GM21526 (cell line): ENCODE measurements at regions not wholly inside any gene's neighbourhood (a gene's known extent, or its start where the extent isn't known, plus 50 kb on each side); places are given as distances from the start of the nearest gene placed in this dataset.

ENCODE experiments used
- ATAC-seq: cut with Tn5 transposase; IDR thresholded peaks from one replicate; pipeline ENCODE4 v1.9.1; 2021; ENCODE audit warnings: moderate library complexity; ENCODE audit not compliant: unreplicated experiment, low FRiP score

DNA sequence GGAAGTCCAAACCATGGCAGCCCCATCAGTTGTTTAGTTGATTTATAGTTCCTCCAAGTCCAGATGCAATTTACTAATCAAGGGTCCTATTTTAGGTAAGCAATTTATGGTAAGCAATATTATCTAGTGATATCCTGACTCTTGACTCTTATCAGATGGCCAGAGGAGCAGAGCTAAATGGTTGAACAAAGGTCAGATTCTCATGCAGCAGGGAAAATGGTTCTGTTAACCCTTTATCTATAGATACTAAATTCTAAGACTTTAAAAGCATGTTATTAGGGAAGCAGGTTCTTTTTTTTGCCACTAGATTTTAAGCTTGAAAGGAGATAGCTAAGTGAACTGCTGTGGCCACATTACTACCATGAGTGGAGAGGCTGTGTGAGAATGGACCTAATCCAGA is 427.1 kb upstream of the FBXO33 start:
- ATAC-seq: no peak

DNA sequence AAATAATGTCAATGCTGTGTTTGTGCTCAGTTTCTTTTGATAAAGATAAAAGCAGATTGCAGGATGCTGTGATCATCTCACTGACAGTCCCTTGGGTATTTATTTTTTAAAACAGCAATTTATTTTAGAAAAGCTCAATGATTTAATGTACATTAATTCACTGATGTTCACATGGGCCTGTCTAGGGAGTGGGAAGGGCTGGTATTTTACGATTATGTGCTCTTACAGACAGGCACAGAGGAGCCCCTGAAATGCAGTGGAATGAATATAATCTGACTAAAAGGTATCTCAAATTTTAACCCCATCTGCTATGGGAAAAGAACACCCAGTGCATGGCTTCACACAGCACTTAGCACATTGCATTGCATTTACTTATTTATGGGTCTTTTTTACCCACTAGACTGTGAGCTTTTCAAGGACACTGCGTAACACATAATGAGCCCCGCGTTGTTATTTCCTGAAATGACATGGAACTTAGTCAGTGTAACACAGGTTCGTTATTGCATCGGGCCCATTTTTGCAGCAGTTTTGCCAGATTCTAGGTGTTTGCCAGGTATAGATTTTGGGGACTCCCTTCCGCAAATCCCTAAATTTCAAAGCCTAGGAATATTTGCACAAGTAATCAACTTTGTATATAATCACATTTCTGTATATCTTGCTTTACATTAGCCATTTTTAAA is 425.3 kb upstream of the FBXO33 start:
- no peak for ATAC-seq

DNA sequence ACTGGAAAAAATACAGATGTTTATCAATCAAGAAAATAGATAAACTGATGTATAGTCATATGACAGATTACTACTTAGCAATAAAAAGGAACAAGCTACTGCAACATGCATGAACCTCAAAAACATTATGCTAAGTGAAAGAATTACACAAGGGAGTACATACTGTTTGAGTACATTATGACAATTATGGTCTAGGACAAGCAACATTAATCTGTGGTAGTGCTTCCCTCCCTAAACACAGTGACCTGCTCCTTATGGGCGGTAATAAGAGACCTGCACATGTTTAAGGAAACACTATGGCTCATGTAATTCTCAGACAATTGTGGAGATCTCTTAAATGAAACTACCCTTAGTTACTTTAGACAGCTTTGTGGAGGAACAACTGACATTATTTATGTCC is 421.2 kb upstream of the FBXO33 start:
- no peak for ATAC-seq

DNA sequence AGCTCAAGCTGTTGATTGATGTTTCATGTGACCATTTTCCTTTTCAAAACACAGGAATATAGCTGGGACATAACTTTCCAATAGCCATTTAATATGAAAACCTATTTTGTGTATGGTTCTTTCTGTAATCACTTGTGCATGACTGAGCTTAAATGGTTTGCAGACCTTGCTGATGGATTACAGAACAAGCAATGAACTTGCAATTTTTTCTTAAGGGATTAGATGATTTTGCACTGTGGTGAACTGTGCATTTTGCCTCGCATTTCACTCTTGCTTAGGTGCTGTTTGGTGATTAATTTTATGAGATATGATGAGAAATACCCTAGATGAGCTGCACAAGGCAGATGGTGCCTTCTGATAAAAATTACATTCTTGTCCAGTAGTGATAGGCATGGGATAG is 419.0 kb upstream of the FBXO33 start:
- ATAC-seq: no peak

DNA sequence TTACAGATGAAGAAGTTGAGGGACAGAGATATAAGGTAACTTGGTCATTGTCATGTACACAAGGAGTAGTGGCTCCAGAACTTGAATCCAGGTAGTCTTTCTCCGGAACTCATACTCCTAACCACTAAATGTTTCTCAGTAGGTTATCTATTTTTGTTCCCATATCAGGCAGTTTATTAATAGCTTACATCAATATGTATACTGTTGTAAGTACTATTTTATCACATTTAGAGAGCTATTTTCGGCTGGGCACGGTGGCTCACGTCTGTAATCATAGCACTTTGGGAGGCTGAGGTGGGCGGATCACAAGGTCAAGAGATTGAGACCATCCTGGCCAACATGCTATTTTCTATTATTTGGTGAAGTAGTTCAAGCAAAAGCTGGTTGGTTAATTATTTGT is 415.6 kb upstream of the FBXO33 start:
- no peak for ATAC-seq

DNA sequence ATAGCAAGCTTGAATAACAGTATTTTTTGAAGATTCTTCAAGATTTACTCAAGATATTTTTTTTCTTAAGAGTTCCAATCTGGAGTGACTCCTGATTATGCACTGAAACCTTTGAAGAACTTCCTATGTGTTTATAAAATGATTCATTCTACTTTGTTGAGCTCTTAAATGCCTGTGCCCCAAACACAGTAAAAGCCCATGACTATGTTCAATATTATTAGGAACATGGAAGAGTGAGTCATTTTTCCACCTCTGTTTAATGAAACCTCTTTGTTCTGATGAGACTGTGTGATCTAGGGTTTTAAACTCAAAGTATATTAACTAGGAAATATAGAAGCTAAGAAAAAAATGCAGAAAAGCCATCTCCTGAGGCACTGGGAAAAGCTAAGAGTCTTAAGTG is 415.0 kb upstream of the FBXO33 start:
- ATAC-seq: no peak

DNA sequence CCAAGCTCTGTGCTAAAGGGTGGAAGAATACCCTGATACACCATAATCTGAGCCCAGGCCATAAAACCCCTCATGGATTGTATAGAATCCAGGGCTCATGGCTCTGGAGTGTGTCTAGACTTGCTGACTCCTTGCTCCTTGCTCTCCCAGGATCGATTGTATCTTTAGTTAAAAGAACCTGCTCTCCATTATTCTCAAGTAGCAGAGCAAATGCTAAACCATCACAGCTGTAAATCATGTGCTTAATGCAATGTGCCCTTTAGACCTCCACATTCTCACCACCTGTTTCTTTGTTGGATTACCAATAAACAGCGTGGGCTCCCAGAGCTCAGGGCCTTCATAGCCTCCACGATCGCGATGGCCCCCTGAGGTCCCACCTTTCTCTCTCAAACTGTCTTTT is 411.6 kb upstream of the FBXO33 start:
- no peak for ATAC-seq

DNA sequence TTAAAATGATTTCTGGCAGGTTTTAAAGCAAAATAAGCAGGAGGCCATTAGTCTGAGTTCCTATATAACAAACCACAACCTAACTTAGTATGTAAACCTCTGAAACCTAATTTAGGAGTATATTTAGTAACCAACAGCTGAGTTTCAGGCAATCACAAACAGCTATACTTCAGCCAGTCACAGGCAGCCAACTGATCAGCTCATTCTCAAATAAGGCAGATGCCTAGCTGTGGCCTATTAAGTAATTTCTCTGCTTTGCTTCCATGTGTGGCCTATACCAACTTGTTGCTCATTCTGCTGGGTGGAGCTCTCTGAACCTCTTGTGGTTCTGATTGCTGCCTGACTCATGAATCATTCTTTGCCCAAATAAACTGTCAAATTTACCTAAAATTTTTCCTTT is 408.9 kb upstream of the FBXO33 start:
- peak; percentile 65 for ATAC-seq

DNA sequence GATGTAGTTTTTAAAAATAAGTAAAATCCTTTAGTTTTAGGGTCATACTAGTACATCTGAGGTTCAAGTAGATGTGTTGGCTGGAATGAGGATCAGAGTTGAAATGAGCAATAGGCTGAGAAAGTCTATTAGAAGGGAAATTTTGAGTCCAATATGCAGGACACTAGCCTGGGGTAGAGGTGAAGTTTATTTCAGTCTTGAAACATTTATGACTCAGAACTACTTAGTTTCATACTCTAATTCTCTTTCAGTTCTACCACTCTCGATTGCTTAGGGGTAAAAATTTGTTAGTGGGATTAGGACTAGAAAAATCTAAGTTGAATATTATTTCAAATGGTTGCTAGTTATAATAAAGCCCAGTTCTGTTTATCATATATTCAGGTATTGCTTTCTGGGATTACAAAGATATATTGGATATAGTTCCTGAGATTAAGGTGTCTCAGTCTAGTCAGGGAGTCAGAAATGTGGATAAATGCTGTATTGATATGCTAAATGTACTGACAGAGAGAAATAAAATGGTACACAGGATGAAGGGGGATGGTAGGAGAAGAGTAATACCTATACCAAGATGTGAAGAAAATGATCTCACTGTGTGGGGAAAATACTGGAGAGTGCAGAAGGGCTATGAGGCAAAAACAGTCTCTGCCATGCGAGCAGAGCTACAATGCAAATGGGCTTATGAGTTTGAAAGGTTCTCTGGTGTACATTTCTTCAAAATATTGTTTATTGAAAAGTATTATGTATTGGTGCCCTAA is 395.8 kb upstream of the FBXO33 start:
- ATAC-seq: peak; percentile 93

DNA sequence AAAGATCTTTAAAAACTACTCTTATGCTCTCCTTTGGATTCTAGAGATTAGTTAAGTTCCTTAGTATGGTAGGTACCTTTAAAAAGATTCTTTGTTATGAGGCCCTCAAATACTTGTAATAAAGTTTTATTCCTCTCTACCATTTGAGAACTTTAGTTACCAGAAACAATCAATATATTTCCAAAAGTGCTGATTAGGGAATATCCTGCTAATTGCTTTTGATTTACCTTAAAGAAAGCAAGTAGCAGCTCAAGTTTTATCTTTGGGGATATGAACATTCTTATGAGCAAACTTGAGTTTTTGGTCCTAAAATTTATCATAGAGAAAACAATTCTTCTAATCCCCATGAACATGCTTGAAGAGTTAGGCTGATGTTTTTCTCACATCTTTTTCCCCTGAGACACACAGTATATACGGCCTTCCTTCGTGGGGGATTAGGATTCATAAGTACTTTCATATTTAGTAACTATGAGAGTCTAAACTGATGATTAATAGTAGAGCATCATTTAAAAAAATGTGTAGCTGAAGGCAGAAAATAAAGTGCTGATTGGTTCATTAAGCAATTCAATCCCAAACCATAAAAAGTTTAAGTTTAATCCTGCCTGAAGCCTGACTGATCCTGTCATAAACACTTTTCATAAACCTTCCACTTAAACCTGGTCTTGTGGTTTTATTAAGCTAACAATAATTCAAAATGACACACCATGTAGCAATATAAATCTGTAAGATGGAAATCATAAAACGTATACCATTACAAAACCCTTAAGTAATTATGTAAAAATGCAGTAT is 380.5 kb upstream of the FBXO33 start:
- no peak for ATAC-seq

DNA sequence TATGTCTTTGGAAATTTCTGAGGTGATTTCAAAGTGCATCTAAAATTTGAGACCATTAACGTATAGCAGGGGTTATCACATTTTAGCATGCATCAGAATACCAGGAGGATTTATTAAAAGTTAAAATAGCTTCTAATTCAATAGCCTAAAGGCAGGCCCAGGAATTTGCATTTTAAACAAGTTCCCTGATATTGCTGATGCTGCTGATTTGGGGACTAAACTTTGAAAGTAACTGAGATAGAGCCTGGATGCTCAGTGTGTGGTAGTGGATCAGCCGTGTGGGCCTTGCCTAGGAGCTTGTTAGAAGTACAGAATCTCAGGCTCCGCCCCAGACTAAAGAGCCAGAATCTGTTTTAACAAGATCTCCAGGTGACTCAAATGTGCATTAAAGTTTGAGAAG is 375.0 kb upstream of the FBXO33 start:
- ATAC-seq: no peak

DNA sequence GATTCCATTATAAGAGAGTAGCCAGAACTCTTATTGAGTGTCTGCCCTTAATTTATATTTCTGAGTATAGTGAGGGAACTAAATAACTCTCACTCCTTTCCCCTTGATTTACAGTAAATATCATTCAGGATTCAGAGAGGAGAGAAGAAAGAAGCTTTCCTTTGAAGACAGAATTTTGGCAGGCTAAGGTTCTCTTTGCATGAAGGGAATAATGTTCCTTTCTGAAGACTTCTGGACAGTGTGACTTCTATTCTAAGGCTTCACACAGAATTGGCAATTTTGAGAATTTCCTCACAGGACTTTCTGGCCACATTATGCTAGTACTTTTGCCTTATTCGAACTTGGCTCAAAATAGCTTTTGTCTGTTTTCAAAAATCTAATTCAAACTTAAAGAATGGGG is 352.2 kb upstream of the FBXO33 start:
- ATAC-seq: no peak

DNA sequence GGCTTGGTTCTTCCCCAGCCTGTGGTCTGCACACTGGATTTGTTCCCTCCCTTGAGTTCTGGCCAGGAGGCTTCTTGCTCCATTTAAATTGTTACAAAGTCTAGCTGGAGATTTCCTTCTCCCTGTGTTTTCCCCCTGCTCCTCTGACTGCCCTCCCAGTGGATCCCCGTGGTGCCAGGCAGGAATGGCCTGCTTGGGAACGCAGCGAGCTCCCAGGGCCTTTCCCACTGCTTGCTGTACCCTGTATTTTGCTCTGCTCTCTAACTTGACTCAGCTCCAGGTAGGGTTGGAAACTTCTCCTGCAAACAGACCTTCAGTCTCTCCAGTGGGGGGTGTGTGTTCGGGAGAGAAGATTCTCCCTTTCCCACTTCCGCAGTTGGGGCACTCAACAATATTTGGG is 349.2 kb upstream of the FBXO33 start:
- ATAC-seq: no peak

DNA sequence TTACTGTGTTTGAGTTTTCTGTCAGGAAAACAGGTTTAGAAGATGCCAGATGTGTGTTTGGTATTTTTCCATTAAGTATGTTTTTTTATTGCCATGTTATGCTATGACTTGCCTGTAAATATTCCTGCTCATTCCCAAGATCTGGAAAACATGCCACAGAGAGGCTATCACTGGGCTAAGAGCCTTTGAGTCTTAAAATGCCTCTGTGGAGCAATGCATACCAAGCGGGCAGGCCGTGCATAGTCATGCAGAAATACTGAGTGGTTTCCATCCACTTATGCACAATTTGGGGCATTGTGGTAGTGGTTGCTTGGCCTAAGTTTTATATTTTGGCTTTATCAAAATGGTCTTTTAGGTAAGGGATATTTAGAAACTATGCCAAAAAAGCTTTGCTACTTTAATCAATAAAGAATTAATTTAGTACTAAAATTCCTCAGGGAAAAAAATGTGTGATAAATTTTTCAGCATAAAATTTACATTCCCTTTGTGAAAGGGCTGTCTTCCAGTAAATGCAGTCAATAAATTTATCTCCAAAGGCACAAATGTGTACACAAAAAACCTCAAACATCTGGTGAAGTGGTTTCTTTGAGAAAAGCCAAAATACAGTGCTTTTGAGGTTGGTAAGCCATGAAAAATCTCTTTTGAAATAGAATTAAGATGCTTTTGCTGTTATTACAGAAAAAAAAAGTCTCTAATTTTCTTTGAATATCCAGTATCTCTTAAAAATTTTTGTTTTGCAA is 341.3 kb upstream of the FBXO33 start:
- ATAC-seq: no peak

DNA sequence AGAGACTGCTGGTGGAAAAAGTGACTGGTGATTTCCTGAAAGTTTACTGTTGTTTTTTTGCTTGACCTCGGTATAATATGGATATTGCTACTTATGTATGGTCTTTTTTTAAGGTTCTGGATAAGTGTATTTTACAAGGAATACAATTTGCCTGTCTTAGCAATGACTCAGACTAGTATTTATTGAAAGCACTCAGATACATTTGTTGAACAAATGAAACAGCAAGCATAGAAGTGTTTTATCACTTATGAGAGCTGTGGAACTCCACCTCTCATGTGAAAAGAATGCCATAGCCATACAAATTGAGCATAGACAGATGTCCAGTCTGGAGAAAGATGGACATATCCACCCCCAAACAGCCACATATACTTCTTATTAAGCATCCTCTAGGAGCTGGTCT is 340.4 kb upstream of the FBXO33 start:
- no peak for ATAC-seq

DNA sequence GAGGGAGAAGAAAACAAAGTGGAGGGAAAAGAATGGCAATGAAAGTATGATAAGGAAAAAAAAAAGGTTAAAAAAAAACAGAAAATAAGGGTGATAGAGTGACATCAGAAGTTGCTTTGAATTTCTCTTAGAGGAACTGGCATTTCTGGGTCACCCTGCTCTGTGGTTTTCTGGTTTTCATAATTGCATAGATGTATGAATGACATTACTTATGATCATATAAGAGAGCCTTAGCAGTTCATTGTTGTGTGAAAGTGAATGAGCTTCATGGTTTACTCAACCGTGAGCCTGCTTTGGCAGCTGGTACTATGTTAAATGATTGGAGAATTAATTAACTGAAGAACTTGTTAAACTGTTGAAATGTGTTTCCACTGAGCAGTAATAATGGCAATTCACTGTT is 336.4 kb upstream of the FBXO33 start:
- peak; percentile 60 for ATAC-seq

DNA sequence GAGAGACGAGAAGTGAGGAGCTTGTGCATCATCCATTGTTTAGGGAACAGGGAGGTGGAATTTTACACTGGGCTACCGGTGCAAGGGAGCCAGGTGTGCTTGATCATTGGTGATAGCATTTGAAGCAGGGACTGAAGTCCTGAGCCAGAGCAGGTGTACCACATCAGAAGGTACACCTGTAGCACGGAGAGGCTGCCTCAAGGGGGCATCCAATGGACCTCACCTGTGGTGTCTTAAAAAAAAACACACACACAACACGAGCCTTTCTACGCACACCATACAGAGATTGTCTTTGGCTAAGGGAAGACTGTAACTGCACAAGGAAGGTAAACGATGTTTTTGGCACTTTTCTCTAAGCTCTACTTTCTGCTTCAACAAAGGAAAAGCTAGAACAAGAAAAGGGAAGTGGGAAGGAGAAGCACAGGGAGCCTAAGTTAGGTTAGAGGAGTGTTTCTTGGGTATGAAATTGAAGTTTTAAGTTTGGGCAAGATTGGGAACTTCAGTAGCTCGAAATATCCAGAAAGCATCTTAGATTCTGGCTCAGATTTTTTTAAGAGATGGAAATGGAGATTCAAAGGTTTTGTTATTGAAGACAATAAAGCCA is 334.3 kb upstream of the FBXO33 start:
- no peak for ATAC-seq

DNA sequence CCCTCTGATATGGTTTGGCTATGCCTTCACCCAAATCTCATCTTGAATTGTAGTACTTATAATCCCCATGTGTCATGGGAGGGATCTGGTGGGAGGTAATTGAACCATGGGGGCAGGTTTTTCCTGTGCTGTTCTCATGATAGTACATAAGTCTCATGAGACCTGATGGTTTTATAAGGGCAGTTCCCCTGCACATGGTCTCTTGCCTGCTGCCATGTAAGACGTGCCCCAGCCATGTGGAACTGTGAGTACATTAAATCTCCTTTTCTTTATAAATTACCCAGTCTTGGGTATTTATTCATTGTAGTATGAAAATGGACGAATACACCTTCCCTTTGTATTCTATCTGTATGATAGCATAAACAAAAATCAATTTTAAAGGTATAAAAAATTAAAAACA is 333.4 kb upstream of the FBXO33 start:
- no peak for ATAC-seq

DNA sequence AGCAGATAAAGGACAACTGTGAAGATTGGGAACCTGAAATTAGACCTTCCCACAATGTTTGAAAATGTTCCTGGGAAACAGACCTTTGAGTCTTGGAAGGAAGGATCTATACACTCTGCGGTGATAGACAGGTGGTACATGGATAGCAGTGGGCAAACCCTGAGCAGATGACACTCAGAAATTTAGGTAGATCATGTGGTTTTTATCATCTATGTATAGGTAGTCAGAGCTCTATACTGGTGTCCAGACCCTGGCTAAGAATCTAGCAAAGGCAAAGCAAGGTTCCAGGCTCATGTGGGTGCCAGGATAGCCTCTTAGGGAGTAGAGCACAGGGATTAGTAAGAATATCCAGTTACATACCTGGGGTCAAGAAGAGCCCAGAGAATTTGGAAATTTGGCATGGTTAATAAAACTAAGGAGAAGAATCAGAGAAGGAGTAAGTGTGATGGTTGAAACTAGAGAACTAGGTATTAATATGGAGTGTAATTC is 331.2 kb upstream of the FBXO33 start:
- peak; percentile 53 for ATAC-seq
